Tibial nerve (tissue), 4 donors: ENCODE measurements at regions not wholly inside any gene's neighbourhood (a gene's known extent, or its start where the extent isn't known, plus 50 kb on each side); places are given as distances from the start of the nearest gene placed in this dataset.
"Not testable (repeated sequence)": the region's sequence is repeated elsewhere in the genome, so short reads cannot be mapped to it uniquely, and the experiment has no call there.

Experiments
- DNase-seq, 2 donors: peaks; one replicate each; pipeline ENCODE4 v3.0.0-alpha.2; 2019; ENCODE audit warnings: low spot score in 2 of 2
- H3K27ac ChIP-seq, 4 donors: fragments of 200-600 bp; sonication (generic) in 3 of 4; one replicate each; pipeline ENCODE4 v1.5.1; 2017 to 2019; ENCODE audit warnings: mild to moderate bottlenecking in 1 of 4
- H3K27me3 ChIP-seq, 2 donors: fragments of 200-600 bp; sonication (generic) in 1 of 2; one replicate each; pipeline versions ENCODE4 v1.5.1 to v1.6.0; 2017 to 2019
- H3K36me3 ChIP-seq, 3 donors: fragments of 200-600 bp; sonication (generic); one replicate each; pipeline ENCODE4 v1.5.1; 2018 to 2019
- H3K4me1 ChIP-seq, 4 donors: fragments of 200-600 bp; sonication (generic) in 3 of 4; one replicate each; pipeline ENCODE4 v1.5.1; 2017 to 2019
- H3K4me3 ChIP-seq, 4 donors: fragments of 200-600 bp; sonication (generic) in 3 of 4; one replicate each; pipeline ENCODE4 v1.5.1; 2017 to 2019; ENCODE audit warnings: mild to moderate bottlenecking in 1 of 4, moderate library complexity in 1 of 4
- H3K9me3 ChIP-seq, 4 donors: fragments of 200-600 bp; sonication (generic) in 3 of 4; one replicate each; pipeline ENCODE4 v1.5.1; 2017 to 2019
- EP300 ChIP-seq, 2 donors: sonication (generic); formaldehyde crosslinking; IDR thresholded peaks; one replicate each; pipeline ENCODE4 v1.6.1; 2017; ENCODE audit warnings: antibody characterized with exemption in 2 of 2, mild to moderate bottlenecking in 1 of 2
- POLR2A ChIP-seq, 2 donors: fragments of 450-650 bp; IDR thresholded peaks; one replicate each; pipeline ENCODE4 v1.6.1; 2017; ENCODE audit warnings: antibody characterized with exemption in 2 of 2, mild to moderate bottlenecking in 2 of 2, moderate library complexity in 2 of 2
- WGBS, 2 donors: methylation state at CpG; one replicate each; pipeline ENCODE4 v1.1.5; 2018; 5-methylcytosine and 5-hydroxymethylcytosine counted together
- TF ChIP-seq, protein P1 (sequence below), 5 experiments: fragments of 200-600 bp in 3 of 5; fragments of 450-650 bp in 2 of 5; sonication (generic) in 3 of 5; IDR thresholded peaks; one replicate each; pipeline ENCODE4 v1.5.1; 2016 to 2019; ENCODE audit warnings: antibody characterized with exemption in 5 of 5, mild to moderate bottlenecking in 3 of 5, moderate library complexity in 2 of 5

- Histone ChIP-seq H3K4me1 (no peaks in the 10 kb centered on the region), H3K4me3 (no peak overlapping the region), H3K27me3 (no peaks in the 10 kb centered on the region), H3K36me3 (no peaks in the 10 kb centered on the region), H3K9me3 (peaks cover 0 to 6% (median 0%) of the 10 kb centered on the region in 4 donors), H3K27ac (no peak overlapping the region)
- no peak for TF ChIP-seq EP300 (IDR thresholded peaks at IDR 0.05)
- TF ChIP-seq, protein P1, sequence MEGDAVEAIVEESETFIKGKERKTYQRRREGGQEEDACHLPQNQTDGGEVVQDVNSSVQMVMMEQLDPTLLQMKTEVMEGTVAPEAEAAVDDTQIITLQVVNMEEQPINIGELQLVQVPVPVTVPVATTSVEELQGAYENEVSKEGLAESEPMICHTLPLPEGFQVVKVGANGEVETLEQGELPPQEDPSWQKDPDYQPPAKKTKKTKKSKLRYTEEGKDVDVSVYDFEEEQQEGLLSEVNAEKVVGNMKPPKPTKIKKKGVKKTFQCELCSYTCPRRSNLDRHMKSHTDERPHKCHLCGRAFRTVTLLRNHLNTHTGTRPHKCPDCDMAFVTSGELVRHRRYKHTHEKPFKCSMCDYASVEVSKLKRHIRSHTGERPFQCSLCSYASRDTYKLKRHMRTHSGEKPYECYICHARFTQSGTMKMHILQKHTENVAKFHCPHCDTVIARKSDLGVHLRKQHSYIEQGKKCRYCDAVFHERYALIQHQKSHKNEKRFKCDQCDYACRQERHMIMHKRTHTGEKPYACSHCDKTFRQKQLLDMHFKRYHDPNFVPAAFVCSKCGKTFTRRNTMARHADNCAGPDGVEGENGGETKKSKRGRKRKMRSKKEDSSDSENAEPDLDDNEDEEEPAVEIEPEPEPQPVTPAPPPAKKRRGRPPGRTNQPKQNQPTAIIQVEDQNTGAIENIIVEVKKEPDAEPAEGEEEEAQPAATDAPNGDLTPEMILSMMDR (IDR thresholded peaks at IDR 0.05): no peak
- no peak for DNase-seq
- WGBS, 2 donors: 72 to 81% methylated on average over 2 of the region's 2 CpGs
These were observed 486.3 kb downstream of the DIRAS2 start for GRCh38 chr9:90156318-90156717.

- H3K27me3 ChIP-seq: no peaks in the 10 kb centered on the region
- no peak overlapping the region for H3K27ac ChIP-seq
- peaks cover 0 to 6% (median 0%) of the 10 kb centered on the region in 4 donors for H3K9me3 ChIP-seq
- H3K4me3 ChIP-seq: no peak overlapping the region
- no peaks in the 10 kb centered on the region for H3K36me3 ChIP-seq
- 95 to 97% methylated on average over 5 of the region's 5 CpGs for WGBS, 2 donors
- H3K4me1 ChIP-seq: no peaks in the 10 kb centered on the region
- TF ChIP-seq EP300 (IDR thresholded peaks at IDR 0.05) (no peak), POLR2A (IDR thresholded peaks at IDR 0.05) (no peak)
- TF ChIP-seq, protein P1 (IDR thresholded peaks at IDR 0.05): no peak
- no peak for DNase-seq
These were observed 480.3 kb downstream of the DIRAS2 start for GRCh38 chr9:90162326-90162725.

GRCh38 chr9:90162819-90163218 is 479.8 kb downstream of the DIRAS2 start:
- no peak for DNase-seq
- Histone ChIP-seq H3K9me3 (peaks cover 0 to 6% (median 0%) of the 10 kb centered on the region in 4 donors), H3K27ac (no peak overlapping the region), H3K4me3 (no peak overlapping the region), H3K36me3 (no peaks in the 10 kb centered on the region), H3K4me1 (no peaks in the 10 kb centered on the region), H3K27me3 (no peaks in the 10 kb centered on the region)
- WGBS, 2 donors: 56 to 65% methylated on average over 3 of the region's 3 CpGs
- TF ChIP-seq, protein P1 (IDR thresholded peaks at IDR 0.05): no peak
- TF ChIP-seq POLR2A (IDR thresholded peaks at IDR 0.05) (no peak), EP300 (IDR thresholded peaks at IDR 0.05) (no peak)

DNA sequence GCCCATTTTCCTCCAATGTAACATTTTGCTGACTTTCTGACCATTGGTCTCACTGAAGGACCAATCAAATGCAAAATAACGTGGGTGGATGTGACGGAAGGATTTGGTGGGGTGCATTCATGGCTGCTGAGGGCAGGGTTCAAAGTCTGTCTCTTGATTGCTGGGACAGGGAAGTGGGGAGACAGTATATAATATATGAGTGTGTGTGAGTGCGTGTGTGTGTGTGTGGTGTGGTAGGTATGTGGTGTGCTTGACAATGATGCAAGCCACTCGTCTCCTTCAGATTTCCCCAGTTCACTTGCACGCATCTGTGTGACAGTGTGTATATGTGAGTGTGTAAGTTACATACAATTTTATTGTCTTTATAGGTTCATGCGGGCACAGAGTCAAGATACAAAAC is 477.3 kb downstream of the DIRAS2 start:
- no peak overlapping the region for H3K27ac ChIP-seq
- H3K36me3 ChIP-seq: no peaks in the 10 kb centered on the region
- no peaks in the 10 kb centered on the region for H3K27me3 ChIP-seq
- no peak overlapping the region for H3K4me3 ChIP-seq
- H3K4me1 ChIP-seq: no peaks in the 10 kb centered on the region
- TF ChIP-seq POLR2A (IDR thresholded peaks at IDR 0.05) (no peak), EP300 (IDR thresholded peaks at IDR 0.05) (no peak)
- TF ChIP-seq, protein P1 (IDR thresholded peaks at IDR 0.05): no peak
- H3K9me3 ChIP-seq: peaks cover 0 to 6% (median 0%) of the 10 kb centered on the region in 4 donors
- WGBS, 2 donors: 60 to 68% methylated on average over 6 of the region's 6 CpGs
- DNase-seq: no peak

- not testable (repeated sequence) for H3K4me1 ChIP-seq, H3K4me3 ChIP-seq, DNase-seq, H3K27me3 ChIP-seq, H3K36me3 ChIP-seq, H3K9me3 ChIP-seq, H3K27ac ChIP-seq
- WGBS, 2 donors: 23 to 27% methylated on average over 3 of the region's 3 CpGs
These were observed 476.2 kb downstream of the DIRAS2 start for GRCh38 chr9:90166374-90166773.

GRCh38 chr9:90167914-90168313 is 474.7 kb downstream of the DIRAS2 start:
- no peak for TF ChIP-seq POLR2A (IDR thresholded peaks at IDR 0.05)
- TF ChIP-seq, protein P1 (IDR thresholded peaks at IDR 0.05): no peak
- TF ChIP-seq EP300 (IDR thresholded peaks at IDR 0.05): no peak
- no peaks in the 10 kb centered on the region for H3K27me3 ChIP-seq
- WGBS, 2 donors: 42 to 51% methylated on average over 2 of the region's 2 CpGs
- H3K27ac ChIP-seq: no peak overlapping the region
- H3K36me3 ChIP-seq: no peaks in the 10 kb centered on the region
- no peaks in the 10 kb centered on the region for H3K4me1 ChIP-seq
- peaks cover 0 to 7% (median 0%) of the 10 kb centered on the region in 4 donors for H3K9me3 ChIP-seq
- no peak for DNase-seq
- H3K4me3 ChIP-seq: no peak overlapping the region
